ENCODE measurements at regions not wholly inside any gene's neighbourhood (a gene's known extent, or its start where the extent isn't known, plus 50 kb on each side); places are given as distances from the start of the nearest gene placed in this dataset.
"Not testable (repeated sequence)": the region's sequence is repeated elsewhere in the genome, so short reads cannot be mapped to it uniquely, and the experiment has no call there.

DNA sequence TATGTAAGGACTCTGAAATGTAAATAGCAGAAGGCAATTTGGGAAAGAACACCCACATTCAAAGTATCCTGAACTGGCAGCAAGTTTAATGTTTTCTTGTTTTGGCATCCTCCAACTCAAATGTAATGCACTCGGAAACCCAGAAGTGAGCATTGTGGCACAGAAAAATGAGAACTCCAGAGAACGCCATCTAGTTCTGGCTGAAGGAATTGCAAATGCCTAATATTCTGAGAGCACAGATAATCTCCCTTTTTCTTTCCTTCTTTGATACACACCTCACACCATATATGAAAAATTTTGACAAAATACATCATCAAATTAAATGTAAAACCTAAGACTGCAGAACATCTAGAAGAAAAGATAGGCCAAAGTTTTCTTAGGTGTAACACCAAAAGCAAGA lies 52.1 kb downstream of the PWWP3B start:
- H3K27ac Mint-ChIP-seq = no peak overlapping the region
- ATAC-seq (ENCODE audit: low read depth in 2 of 2) (no peak), DNase-seq (no peak)
- H3K36me3 Mint-ChIP-seq = no peaks in the 10 kb centered on the region
- no peaks in the 10 kb centered on the region for H3K27me3 Mint-ChIP-seq
- peaks cover 0 to 1% (median 0%) of the 10 kb centered on the region in 7 donors for H3K9me3 Mint-ChIP-seq
- Histone ChIP-seq H3K9me3 (ENCODE audit: control insufficient read depth in 2 of 2, low read length in 2 of 2) (no peaks in the 10 kb centered on the region), H3K4me1 (ENCODE audit: control insufficient read depth, insufficient read depth, low read length, poor library complexity, severe bottlenecking) (no peaks in the 10 kb centered on the region), H3K27ac (ENCODE audit: insufficient read depth, low read length, poor library complexity, severe bottlenecking) (no peak overlapping the region), H3K4me3 (ENCODE audit: low read depth, low read length) (no peak overlapping the region), H3K27me3 (ENCODE audit: control insufficient read depth, insufficient read depth, low read length) (no peaks in the 10 kb centered on the region), H3K36me3 (ENCODE audit: control insufficient read depth, insufficient read depth, low read length) (no peaks in the 10 kb centered on the region)
- H3K4me3 Mint-ChIP-seq = no peak overlapping the region
- H3K4me1 Mint-ChIP-seq = no peaks in the 10 kb centered on the region

- no peaks in the 10 kb centered on the region for H3K36me3 Mint-ChIP-seq
- no peaks in the 10 kb centered on the region for H3K27me3 ChIP-seq (ENCODE audit: control insufficient read depth, insufficient read depth, low read length)
- peaks cover 0 to 5% (median 0%) of the 10 kb centered on the region in 7 donors for H3K9me3 Mint-ChIP-seq
- H3K4me3 ChIP-seq (ENCODE audit: low read depth, low read length) = no peak overlapping the region
- no peaks in the 10 kb centered on the region for H3K36me3 ChIP-seq (ENCODE audit: control insufficient read depth, insufficient read depth, low read length)
- DNase-seq (no peak), ATAC-seq (ENCODE audit: low read depth in 2 of 2) (no peak)
- H3K27ac Mint-ChIP-seq = no peak overlapping the region
- no peak overlapping the region for H3K4me3 Mint-ChIP-seq
- H3K27me3 Mint-ChIP-seq = no peaks in the 10 kb centered on the region
- no peaks in the 10 kb centered on the region for H3K4me1 Mint-ChIP-seq
- no peaks in the 10 kb centered on the region for H3K9me3 ChIP-seq (ENCODE audit: control insufficient read depth in 2 of 2, low read length in 2 of 2)
- H3K4me1 ChIP-seq (ENCODE audit: control insufficient read depth, insufficient read depth, low read length, poor library complexity, severe bottlenecking) = no peaks in the 10 kb centered on the region
- no peak overlapping the region for H3K27ac ChIP-seq (ENCODE audit: insufficient read depth, low read length, poor library complexity, severe bottlenecking)
These were observed 75.3 kb downstream of the PWWP3B start for GRCh38 chrX:106243376-106243775.

DNA sequence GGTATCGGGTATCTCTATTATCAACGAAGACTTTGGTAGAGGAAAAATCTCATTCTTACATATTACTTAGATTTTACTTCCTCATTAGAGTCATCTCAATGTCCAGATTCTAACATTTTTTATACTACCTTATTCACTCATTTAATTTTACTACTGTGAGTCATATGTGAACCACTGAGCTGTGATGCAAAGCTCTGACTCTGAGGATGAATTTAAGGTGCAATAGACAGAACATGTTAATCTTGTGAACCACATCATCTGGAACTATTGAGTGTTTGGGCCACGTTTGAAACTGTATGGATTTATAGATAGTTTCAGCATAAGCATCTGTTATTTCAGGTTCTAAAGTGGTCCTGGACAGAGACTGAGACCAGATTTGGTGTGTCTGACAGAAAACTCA lies 78.4 kb downstream of the PWWP3B start:
- Histone ChIP-seq H3K27ac (ENCODE audit: insufficient read depth, low read length, poor library complexity, severe bottlenecking) (no peak overlapping the region), H3K27me3 (ENCODE audit: control insufficient read depth, insufficient read depth, low read length) (no peaks in the 10 kb centered on the region), H3K36me3 (ENCODE audit: control insufficient read depth, insufficient read depth, low read length) (no peaks in the 10 kb centered on the region), H3K4me3 (ENCODE audit: low read depth, low read length) (no peak overlapping the region), H3K4me1 (ENCODE audit: control insufficient read depth, insufficient read depth, low read length, poor library complexity, severe bottlenecking) (no peaks in the 10 kb centered on the region), H3K9me3 (ENCODE audit: control insufficient read depth in 2 of 2, low read length in 2 of 2) (no peaks in the 10 kb centered on the region)
- Mint-ChIP-seq H3K36me3 (no peaks in the 10 kb centered on the region), H3K4me1 (no peaks in the 10 kb centered on the region), H3K27ac (no peak overlapping the region), H3K9me3 (peaks cover 0 to 5% (median 0%) of the 10 kb centered on the region in 7 donors), H3K4me3 (no peak overlapping the region), H3K27me3 (no peaks in the 10 kb centered on the region)
- no peak for ATAC-seq (ENCODE audit: low read depth in 2 of 2)
- DNase-seq = no peak

DNA sequence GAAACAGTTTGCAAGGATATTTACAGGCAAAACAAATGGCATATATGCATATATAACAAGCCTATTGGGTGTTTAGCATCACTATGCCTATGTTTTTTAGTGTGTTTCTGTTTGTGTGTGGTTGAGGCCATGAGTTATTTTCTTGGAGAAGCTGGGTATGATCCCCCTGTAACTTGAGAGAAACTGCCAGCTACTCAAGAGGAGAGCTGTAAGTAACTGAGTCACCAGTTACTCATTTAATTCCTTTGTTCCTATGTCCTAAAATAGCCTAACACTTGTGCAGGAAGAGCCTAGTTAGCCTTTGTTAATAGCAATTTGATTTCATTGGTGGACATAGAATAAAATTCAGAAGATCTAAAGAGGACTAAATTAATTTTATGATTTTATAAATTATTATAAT lies 79.1 kb downstream of the PWWP3B start:
- no peaks in the 10 kb centered on the region for H3K4me1 ChIP-seq (ENCODE audit: control insufficient read depth, insufficient read depth, low read length, poor library complexity, severe bottlenecking)
- no peaks in the 10 kb centered on the region for H3K9me3 ChIP-seq (ENCODE audit: control insufficient read depth in 2 of 2, low read length in 2 of 2)
- DNase-seq (no peak), ATAC-seq (ENCODE audit: low read depth in 2 of 2) (no peak)
- H3K36me3 ChIP-seq (ENCODE audit: control insufficient read depth, insufficient read depth, low read length) = no peaks in the 10 kb centered on the region
- no peaks in the 10 kb centered on the region for H3K27me3 Mint-ChIP-seq
- no peaks in the 10 kb centered on the region for H3K4me1 Mint-ChIP-seq
- H3K9me3 Mint-ChIP-seq = peaks cover 0 to 7% (median 0%) of the 10 kb centered on the region in 7 donors
- H3K27me3 ChIP-seq (ENCODE audit: control insufficient read depth, insufficient read depth, low read length) = no peaks in the 10 kb centered on the region
- no peak overlapping the region for H3K27ac Mint-ChIP-seq
- H3K4me3 Mint-ChIP-seq = no peak overlapping the region
- no peak overlapping the region for H3K27ac ChIP-seq (ENCODE audit: insufficient read depth, low read length, poor library complexity, severe bottlenecking)
- H3K36me3 Mint-ChIP-seq = no peaks in the 10 kb centered on the region
- H3K4me3 ChIP-seq (ENCODE audit: low read depth, low read length) = no peak overlapping the region

DNA sequence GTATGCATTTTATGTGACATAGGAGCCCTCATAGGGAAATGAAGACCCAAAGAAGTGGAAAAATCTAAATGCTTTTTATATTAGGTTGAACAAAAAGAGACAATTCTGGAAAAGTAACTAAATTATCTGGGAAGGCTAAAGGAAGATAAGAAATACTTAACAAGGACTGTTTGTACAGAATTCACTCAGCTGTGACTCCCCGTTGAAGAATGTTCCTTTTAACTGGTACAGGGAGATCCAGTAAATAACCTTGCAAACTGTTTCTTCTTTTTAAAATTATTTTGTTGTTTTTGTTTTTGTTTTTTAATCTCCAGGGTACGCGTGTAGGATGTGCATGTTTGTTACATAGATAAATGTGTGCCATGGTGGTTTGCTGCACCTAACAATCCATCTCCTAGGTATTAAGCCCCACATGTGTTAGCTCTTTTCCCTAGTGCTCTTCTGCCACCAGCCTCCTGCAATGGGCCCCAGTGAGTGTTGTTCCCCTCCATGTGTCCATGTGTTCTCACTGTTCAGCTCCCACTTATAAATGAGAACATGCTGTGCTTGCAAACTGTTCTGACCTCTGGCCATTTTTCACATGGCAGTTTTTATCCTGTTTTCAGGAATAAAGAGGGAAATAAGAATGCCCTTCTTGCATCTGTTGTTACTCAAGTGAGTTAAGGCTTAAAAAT lies 81.7 kb downstream of the PWWP3B start:
- no peaks in the 10 kb centered on the region for H3K27me3 Mint-ChIP-seq
- no peak for ATAC-seq (ENCODE audit: low read depth in 2 of 2)
- H3K36me3 Mint-ChIP-seq = no peaks in the 10 kb centered on the region
- Histone ChIP-seq H3K36me3 (ENCODE audit: control insufficient read depth, insufficient read depth, low read length) (no peaks in the 10 kb centered on the region), H3K4me3 (ENCODE audit: low read depth, low read length) (no peak overlapping the region), H3K27ac (ENCODE audit: insufficient read depth, low read length, poor library complexity, severe bottlenecking) (no peak overlapping the region), H3K4me1 (ENCODE audit: control insufficient read depth, insufficient read depth, low read length, poor library complexity, severe bottlenecking) (no peaks in the 10 kb centered on the region), H3K27me3 (ENCODE audit: control insufficient read depth, insufficient read depth, low read length) (no peaks in the 10 kb centered on the region), H3K9me3 (ENCODE audit: control insufficient read depth in 2 of 2, low read length in 2 of 2) (no peaks in the 10 kb centered on the region)
- H3K4me1 Mint-ChIP-seq = no peaks in the 10 kb centered on the region
- no peak for DNase-seq
- H3K4me3 Mint-ChIP-seq = no peak overlapping the region
- H3K27ac Mint-ChIP-seq = no peak overlapping the region
- peaks cover 0 to 7% (median 0%) of the 10 kb centered on the region in 7 donors for H3K9me3 Mint-ChIP-seq

DNA sequence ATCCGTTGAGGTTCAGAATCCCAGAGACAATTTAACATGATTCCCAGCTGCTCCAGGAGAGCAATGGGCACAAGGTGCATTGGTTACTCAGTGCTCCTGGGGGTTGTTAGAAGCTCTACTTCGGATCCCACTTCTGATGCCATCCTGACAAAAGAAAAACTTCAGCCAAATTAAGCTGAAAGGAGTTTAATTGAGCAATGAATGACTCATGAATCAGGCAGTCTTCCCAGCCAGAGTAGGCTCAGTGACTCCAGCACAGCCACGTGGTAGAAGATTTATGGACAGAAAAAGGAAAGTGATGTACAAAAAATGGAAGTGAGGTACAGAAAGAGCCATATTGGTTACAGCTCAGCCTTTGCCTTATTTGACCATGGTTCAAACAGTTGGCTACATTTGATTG lies 95.7 kb downstream of the PWWP3B start:
- Histone ChIP-seq H3K4me3 (ENCODE audit: low read depth, low read length) (no peak overlapping the region), H3K36me3 (ENCODE audit: control insufficient read depth, insufficient read depth, low read length) (no peaks in the 10 kb centered on the region), H3K27me3 (ENCODE audit: control insufficient read depth, insufficient read depth, low read length) (no peaks in the 10 kb centered on the region), H3K27ac (ENCODE audit: insufficient read depth, low read length, poor library complexity, severe bottlenecking) (no peak overlapping the region), H3K4me1 (ENCODE audit: control insufficient read depth, insufficient read depth, low read length, poor library complexity, severe bottlenecking) (no peaks in the 10 kb centered on the region), H3K9me3 (ENCODE audit: control insufficient read depth in 2 of 2, low read length in 2 of 2) (no peaks in the 10 kb centered on the region)
- Mint-ChIP-seq H3K36me3 (no peaks in the 10 kb centered on the region), H3K27ac (no peak overlapping the region), H3K4me3 (no peak overlapping the region), H3K4me1 (no peaks in the 10 kb centered on the region), H3K9me3 (peaks cover 0 to 3% (median 0%) of the 10 kb centered on the region in 7 donors), H3K27me3 (no peaks in the 10 kb centered on the region)
- ATAC-seq (ENCODE audit: low read depth in 2 of 2) (no peak), DNase-seq (no peak)

GRCh38 chrX:106273947-106274587 lies 106.0 kb downstream of the PWWP3B start:
- H3K9me3 Mint-ChIP-seq; H3K36me3 Mint-ChIP-seq; H3K9me3 ChIP-seq (ENCODE audit: control insufficient read depth in 2 of 2, low read length in 2 of 2); H3K27me3 Mint-ChIP-seq; H3K27me3 ChIP-seq (ENCODE audit: control insufficient read depth, insufficient read depth, low read length); H3K27ac ChIP-seq (ENCODE audit: insufficient read depth, low read length, poor library complexity, severe bottlenecking); H3K4me3 ChIP-seq (ENCODE audit: low read depth, low read length); H3K4me1 Mint-ChIP-seq; ATAC-seq (ENCODE audit: low read depth in 2 of 2); H3K27ac Mint-ChIP-seq; DNase-seq; H3K36me3 ChIP-seq (ENCODE audit: control insufficient read depth, insufficient read depth, low read length); H3K4me3 Mint-ChIP-seq; H3K4me1 ChIP-seq (ENCODE audit: control insufficient read depth, insufficient read depth, low read length, poor library complexity, severe bottlenecking): not testable (repeated sequence)

- not testable (repeated sequence) for H3K36me3 ChIP-seq (ENCODE audit: control insufficient read depth, insufficient read depth, low read length); H3K27ac ChIP-seq (ENCODE audit: insufficient read depth, low read length, poor library complexity, severe bottlenecking); H3K4me3 ChIP-seq (ENCODE audit: low read depth, low read length); H3K36me3 Mint-ChIP-seq; H3K27ac Mint-ChIP-seq; H3K27me3 ChIP-seq (ENCODE audit: control insufficient read depth, insufficient read depth, low read length); H3K9me3 Mint-ChIP-seq; H3K4me3 Mint-ChIP-seq; H3K4me1 Mint-ChIP-seq; H3K27me3 Mint-ChIP-seq; H3K9me3 ChIP-seq (ENCODE audit: control insufficient read depth in 2 of 2, low read length in 2 of 2); ATAC-seq (ENCODE audit: low read depth in 2 of 2); DNase-seq; H3K4me1 ChIP-seq (ENCODE audit: control insufficient read depth, insufficient read depth, low read length, poor library complexity, severe bottlenecking)
These were observed 107.1 kb downstream of the PWWP3B start for GRCh38 chrX:106275172-106275571.

All from CD4-positive, CD25-positive, alpha-beta regulatory T cell (primary cell).